A673 (cell line): ENCODE measurements at regions not wholly inside any gene's neighbourhood (a gene's known extent, or its start where the extent isn't known, plus 50 kb on each side); places are given as distances from the start of the nearest gene placed in this dataset.

ENCODE experiments used
- BruUV-seq: library from RNA; stranded (reverse); fragments of 400-500 nt; replicated peaks from 2 replicates; lab custom pipeline; 2021; lab: Mats Ljungman, UMichigan
- CTCF ChIA-PET: fragments of 300-600 bp; sonication (Branson Sonifier 250); formaldehyde crosslinking; loops from one replicate; lab custom pipeline; 2022; ENCODE audit warnings: antibody characterized with exemption; lab: Charles Lee
- POLR2A ChIA-PET: fragments of 300-600 bp; sonication (Branson Sonifier 250); formaldehyde crosslinking; loops from one replicate; lab custom pipeline; 2022; ENCODE audit warnings: antibody characterized with exemption; ENCODE audit not compliant: low non-redundant PET; lab: Charles Lee
- DNase-seq: peaks from one replicate; pipeline ENCODE4 v3.0.0-alpha.2; 2015; ENCODE audit warnings: low spot score
- H3K27ac ChIP-seq: fragments of 200-600 bp; sonication (generic); 2 replicates; pipeline ENCODE4 v1.5.1; 2016; ENCODE audit warnings: mixed run types, low read depth, mild to moderate bottlenecking, mixed read lengths, antibody characterized with exemption, low read length; ENCODE audit not compliant: poor library complexity, severe bottlenecking
- H3K27me3 ChIP-seq: fragments of 200-600 bp; sonication (generic); replicated peaks from 2 replicates; pipeline ENCODE4 v1.6.1; 2017; ENCODE audit warnings: mixed run types, low read depth, mild to moderate bottlenecking, mixed read lengths, antibody characterized with exemption, low read length; ENCODE audit not compliant: insufficient read depth, poor library complexity
- H3K36me3 ChIP-seq: fragments of 200-600 bp; sonication (generic); 2 replicates; pipeline ENCODE4 v1.6.1; 2016; ENCODE audit warnings: mixed run types, mild to moderate bottlenecking, mixed read lengths, antibody characterized with exemption, low read length; ENCODE audit not compliant: insufficient read depth, poor library complexity, severe bottlenecking
- H3K4me1 ChIP-seq: fragments of 200-600 bp; sonication (generic); 2 replicates; pipeline ENCODE4 v1.6.1; 2017; ENCODE audit warnings: mixed run types, mild to moderate bottlenecking, mixed read lengths, antibody characterized with exemption, low read length; ENCODE audit not compliant: insufficient read depth, poor library complexity, severe bottlenecking
- H3K4me3 ChIP-seq: fragments of 200-600 bp; sonication (generic); 2 replicates; pipeline ENCODE4 v1.5.1; 2016; ENCODE audit warnings: low read depth, mixed run types, mild to moderate bottlenecking, mixed read lengths, low read length; ENCODE audit not compliant: poor library complexity, severe bottlenecking
- H3K9me3 ChIP-seq: fragments of 200-600 bp; sonication (generic); 2 replicates; pipeline ENCODE4 v1.6.1; 2016; ENCODE audit warnings: mixed run types, low read depth, mild to moderate bottlenecking, mixed read lengths, antibody characterized with exemption, low read length; ENCODE audit not compliant: poor library complexity, severe bottlenecking
- EZH2 ChIP-seq: fragments of 200-600 bp; sonication (generic); IDR thresholded peaks from 2 replicates; pipeline ENCODE4 v1.6.1; 2017; ENCODE audit warnings: borderline replicate concordance, low read depth, mild to moderate bottlenecking, mixed read lengths, antibody characterized with exemption, low read length; ENCODE audit not compliant: poor library complexity, severe bottlenecking
- intact Hi-C: fragments of 100-400 bp; cut with micrococcal nuclease; formaldehyde crosslinking; loops from one replicate; pipeline ENCODE4 v1.10.0; 2022; ENCODE audit not compliant: unreplicated experiment
- TF ChIP-seq, protein P1 (sequence below): fragments of 300-800, 200-600 bp; sonication (generic); conservative IDR thresholded peaks from 2 replicates; pipeline ENCODE4 v1.5.1; 2017; ENCODE audit warnings: low read depth, mild to moderate bottlenecking, antibody characterized with exemption, low read length, moderate library complexity, mixed read lengths

DNA sequence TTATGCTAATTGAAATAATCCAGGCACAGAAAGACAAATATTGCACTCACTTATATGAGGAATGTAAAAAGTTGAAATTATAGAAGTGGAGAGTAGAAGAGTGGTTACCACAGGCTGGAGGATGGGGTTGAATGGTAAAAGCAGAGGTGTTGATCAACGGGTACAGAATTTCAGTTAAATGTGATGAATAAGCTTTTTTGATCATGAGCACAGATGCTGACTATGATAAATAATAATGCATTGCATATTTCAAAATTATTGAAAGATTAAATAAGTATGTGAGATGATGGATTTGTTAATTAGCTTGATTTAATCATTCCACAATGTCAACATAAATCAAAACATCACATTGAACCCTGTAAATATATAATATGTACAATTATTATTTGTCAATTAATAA, 213.1 kb downstream of the DCAF12L2 start:
- Histone ChIP-seq H3K27me3 (no peaks in the 10 kb centered on the region), H3K4me1 (no peaks in the 10 kb centered on the region), H3K9me3 (no peaks in the 10 kb centered on the region), H3K4me3 (no peak overlapping the region), H3K36me3 (no peaks in the 10 kb centered on the region), H3K27ac (no peak overlapping the region)
- ChIA-PET POLR2A (no interaction called here), CTCF (no interaction called here)
- intact Hi-C loops, result no loop called here
- no peak for DNase-seq
- TF ChIP-seq EZH2, result no peak
- TF ChIP-seq, protein P1, sequence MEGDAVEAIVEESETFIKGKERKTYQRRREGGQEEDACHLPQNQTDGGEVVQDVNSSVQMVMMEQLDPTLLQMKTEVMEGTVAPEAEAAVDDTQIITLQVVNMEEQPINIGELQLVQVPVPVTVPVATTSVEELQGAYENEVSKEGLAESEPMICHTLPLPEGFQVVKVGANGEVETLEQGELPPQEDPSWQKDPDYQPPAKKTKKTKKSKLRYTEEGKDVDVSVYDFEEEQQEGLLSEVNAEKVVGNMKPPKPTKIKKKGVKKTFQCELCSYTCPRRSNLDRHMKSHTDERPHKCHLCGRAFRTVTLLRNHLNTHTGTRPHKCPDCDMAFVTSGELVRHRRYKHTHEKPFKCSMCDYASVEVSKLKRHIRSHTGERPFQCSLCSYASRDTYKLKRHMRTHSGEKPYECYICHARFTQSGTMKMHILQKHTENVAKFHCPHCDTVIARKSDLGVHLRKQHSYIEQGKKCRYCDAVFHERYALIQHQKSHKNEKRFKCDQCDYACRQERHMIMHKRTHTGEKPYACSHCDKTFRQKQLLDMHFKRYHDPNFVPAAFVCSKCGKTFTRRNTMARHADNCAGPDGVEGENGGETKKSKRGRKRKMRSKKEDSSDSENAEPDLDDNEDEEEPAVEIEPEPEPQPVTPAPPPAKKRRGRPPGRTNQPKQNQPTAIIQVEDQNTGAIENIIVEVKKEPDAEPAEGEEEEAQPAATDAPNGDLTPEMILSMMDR, result no peak
- BruUV-seq, result no TSS peak

DNA sequence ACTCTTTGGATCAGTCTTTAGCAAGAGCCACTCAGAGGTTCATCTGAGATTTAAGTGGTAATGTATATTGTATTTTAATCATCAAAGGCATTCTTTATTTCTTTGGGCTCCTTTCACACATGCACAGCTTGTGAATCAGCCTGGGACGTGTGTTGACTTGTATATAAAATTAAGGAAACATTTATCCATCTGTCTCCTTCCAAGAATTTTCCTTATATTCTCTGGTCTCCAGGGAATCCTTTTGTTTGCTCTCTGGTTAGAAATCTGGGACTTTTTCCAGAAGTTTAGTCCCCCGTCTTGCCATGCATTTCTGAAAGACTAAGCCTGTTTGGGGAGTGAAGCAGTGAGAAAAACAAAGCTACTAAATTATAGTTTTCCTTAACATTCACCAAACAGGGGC, 212.3 kb downstream of the DCAF12L2 start:
- Histone ChIP-seq H3K4me1 (no peaks in the 10 kb centered on the region), H3K27me3 (no peaks in the 10 kb centered on the region), H3K9me3 (no peaks in the 10 kb centered on the region), H3K27ac (no peak overlapping the region), H3K4me3 (no peak overlapping the region), H3K36me3 (no peaks in the 10 kb centered on the region)
- BruUV-seq, result no TSS peak
- TF ChIP-seq EZH2, result no peak
- POLR2A ChIA-PET, result no interaction called here
- CTCF ChIA-PET, result no interaction called here
- intact Hi-C loops, result no loop called here
- DNase-seq, result no peak

DNA sequence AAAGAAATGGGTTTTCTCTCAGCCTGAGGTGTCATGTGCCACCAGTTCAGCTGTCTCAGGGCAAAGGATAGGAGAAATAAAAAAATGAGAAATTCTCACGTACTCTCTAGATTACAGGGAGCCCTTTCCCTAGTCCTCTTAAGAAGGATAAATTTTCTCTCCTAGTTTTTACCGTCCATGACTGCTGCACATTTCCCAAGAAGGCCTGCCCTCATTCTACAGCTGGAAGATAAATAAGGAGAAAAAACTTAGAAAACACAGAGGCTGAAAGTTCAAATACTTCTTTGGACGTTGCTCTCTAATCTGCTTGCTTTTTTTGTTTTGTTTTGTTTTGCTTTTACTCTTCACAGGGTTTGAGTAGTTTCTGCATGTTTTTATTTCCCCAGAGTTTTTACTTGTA, 211.9 kb downstream of the DCAF12L2 start:
- BruUV-seq, result no TSS peak
- POLR2A ChIA-PET, result no interaction called here

DNA sequence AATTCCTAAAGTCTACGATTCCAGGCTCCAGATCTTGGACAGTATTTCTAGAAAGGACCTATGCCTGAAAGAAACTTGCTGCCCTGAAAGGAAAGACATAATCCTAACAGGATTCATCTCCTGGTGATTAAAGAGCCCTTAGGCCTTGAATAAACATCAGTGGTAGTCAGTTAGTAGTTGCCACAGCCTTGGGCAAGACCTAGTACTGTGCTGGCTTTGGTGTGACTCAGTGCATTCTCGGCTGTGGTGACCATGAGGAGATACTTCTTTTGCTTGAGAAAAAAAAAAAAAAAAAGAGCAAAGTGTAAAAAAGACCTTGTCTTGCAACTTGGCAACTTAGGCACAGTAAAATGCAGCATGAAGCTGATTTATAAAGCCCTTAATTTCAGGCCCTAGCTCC, 188.2 kb downstream of the DCAF12L2 start:
- H3K9me3 ChIP-seq, result no peaks in the 10 kb centered on the region
- intact Hi-C loops, result no loop called here
- TF ChIP-seq, protein P1, result no peak
- TF ChIP-seq EZH2, result no peak
- H3K27me3 ChIP-seq, result no peaks in the 10 kb centered on the region
- BruUV-seq, result no TSS peak
- DNase-seq, result no peak
- ChIA-PET CTCF (no interaction called here), POLR2A (no interaction called here)
- H3K4me1 ChIP-seq, result no peaks in the 10 kb centered on the region
- no peaks in the 10 kb centered on the region for H3K36me3 ChIP-seq
- H3K4me3 ChIP-seq, result no peak overlapping the region
- H3K27ac ChIP-seq, result no peak overlapping the region

More for the DNA sequence above, 211.9 kb downstream of the DCAF12L2 start:
- H3K4me1 ChIP-seq, result no peaks in the 10 kb centered on the region
- DNase-seq, result no peak
- intact Hi-C loops, result no loop called here
- no peak overlapping the region for H3K4me3 ChIP-seq
- no peaks in the 10 kb centered on the region for H3K27me3 ChIP-seq
- H3K9me3 ChIP-seq, result no peaks in the 10 kb centered on the region
- H3K27ac ChIP-seq, result no peak overlapping the region
- no peak for TF ChIP-seq EZH2
- TF ChIP-seq, protein P1, result no peak
- CTCF ChIA-PET, result no interaction called here
- H3K36me3 ChIP-seq, result no peaks in the 10 kb centered on the region
